Gastrocnemius medialis (tissue), 4 donors: ENCODE measurements at regions not wholly inside any gene's neighbourhood (a gene's known extent, or its start where the extent isn't known, plus 50 kb on each side); places are given as distances from the start of the nearest gene placed in this dataset.

Source experiments
- ATAC-seq, 2 donors: fragments of 150-250 bp; one replicate each; pipeline ENCODE4 v1.9.1; 2016
- DNase-seq, 2 donors: peaks; one replicate each; pipeline ENCODE4 v3.0.0-alpha.2; 2019
- H3K27ac ChIP-seq, 4 donors: fragments of 200-600 bp; sonication (generic); 1 replicate in 1 of 4; 2 replicates in 3 of 4; pipeline ENCODE4 v1.5.1; 2016 to 2018; ENCODE audit warnings: mild to moderate bottlenecking in 2 of 4, moderate library complexity in 1 of 4
- H3K27me3 ChIP-seq, 3 donors: fragments of 200-600 bp; sonication (generic) in 2 of 3; 1 replicate in 1 of 3; 2 replicates in 2 of 3; pipeline versions ENCODE4 v1.5.1 to v1.6.0; 2016 to 2019; ENCODE audit warnings: mild to moderate bottlenecking in 1 of 3, moderate library complexity in 1 of 3
- H3K36me3 ChIP-seq, 2 donors: fragments of 200-600 bp; sonication (generic) in 1 of 2; one replicate each; pipeline ENCODE4 v1.5.1; 2017 to 2018
- H3K4me1 ChIP-seq, 2 donors: fragments of 200-600 bp; sonication (generic) in 1 of 2; one replicate each; pipeline ENCODE4 v1.5.1; 2016 to 2017; ENCODE audit warnings: mild to moderate bottlenecking in 2 of 2
- H3K4me3 ChIP-seq, 4 donors: fragments of 200-600 bp; sonication (generic) in 3 of 4; 1 replicate in 1 of 4; 2 replicates in 3 of 4; pipeline ENCODE4 v1.5.1; 2016 to 2019; ENCODE audit warnings: mild to moderate bottlenecking in 2 of 4
- H3K9me3 ChIP-seq, 3 donors: fragments of 200-600 bp; sonication (generic) in 2 of 3; 1 replicate in 1 of 3; 2 replicates in 2 of 3; pipeline ENCODE4 v1.5.1; 2016 to 2019
- CTCF ChIP-seq, 5 experiments: fragments of 450-650 bp in 3 of 5; fragments of 200-600 bp in 2 of 5; sonication (generic) in 2 of 5; IDR thresholded peaks in 4 of 5; conservative IDR thresholded peaks in 1 of 5; 1 replicate in 4 of 5; 2 replicates in 1 of 5; pipeline ENCODE4 v1.5.1; 2016 to 2019; ENCODE audit warnings: antibody characterized with exemption in 5 of 5, mild to moderate bottlenecking in 3 of 5, moderate library complexity in 3 of 5
- POLR2A ChIP-seq, 2 donors: fragments of 450-650 bp; IDR thresholded peaks; one replicate each; pipeline ENCODE4 v1.6.1; 2017; ENCODE audit warnings: antibody characterized with exemption in 2 of 2, mild to moderate bottlenecking in 2 of 2, moderate library complexity in 2 of 2
- in situ Hi-C, 4 donors: fragments of 200-750 bp; cut with MboI; loops; one replicate each; pipeline versions ENCODE4 v1.15.0 to v1.8.0; 2017; ENCODE audit warnings: low sequenced_read_pairs in 4 of 4
- intact Hi-C: fragments of 100-400 bp; cut with DNase I; formaldehyde crosslinking; loops from one replicate; pipeline ENCODE4 v1.15.1; 2023; ENCODE audit warnings: low total_unique reads

- in situ Hi-C loops: no loop called here
- TF ChIP-seq POLR2A (IDR thresholded peaks at IDR 0.05) (no peak), CTCF (IDR thresholded peaks at IDR 0.05 in 4 of 5, conservative IDR thresholded peaks at IDR 0.05 in 1 of 5) (no peak)
- DNase-seq: no peak
- H3K27ac ChIP-seq: no peak overlapping the region
- H3K27me3 ChIP-seq: no peaks in the 10 kb centered on the region
- no peaks in the 10 kb centered on the region for H3K9me3 ChIP-seq
- H3K36me3 ChIP-seq: no peaks in the 10 kb centered on the region
- H3K4me1 ChIP-seq: no peaks in the 10 kb centered on the region
- H3K4me3 ChIP-seq: no peak overlapping the region
- intact Hi-C loops: no loop called here
- ATAC-seq: no peak
These were observed 1626.3 kb upstream of the MIR17HG start for GRCh38 chr13:89721216-89721615.

GRCh38 chr13:89726690-89727435 is 1620.6 kb upstream of the MIR17HG start:
- in situ Hi-C loops: no loop called here
- intact Hi-C loops: no loop called here
- Histone ChIP-seq H3K9me3 (no peaks in the 10 kb centered on the region), H3K27ac (no peak overlapping the region), H3K27me3 (no peaks in the 10 kb centered on the region), H3K4me1 (no peaks in the 10 kb centered on the region), H3K36me3 (no peaks in the 10 kb centered on the region), H3K4me3 (no peak overlapping the region)
- TF ChIP-seq CTCF (IDR thresholded peaks at IDR 0.05 in 4 of 5, conservative IDR thresholded peaks at IDR 0.05 in 1 of 5): no peak
- no peak for TF ChIP-seq POLR2A (IDR thresholded peaks at IDR 0.05)
- ATAC-seq (no peak), DNase-seq (no peak)

GRCh38 chr13:89733829-89734228 is 1613.7 kb upstream of the MIR17HG start:
- in situ Hi-C loops: no loop called here
- DNase-seq: no peak
- Histone ChIP-seq H3K4me1 (no peaks in the 10 kb centered on the region), H3K27me3 (no peaks in the 10 kb centered on the region), H3K27ac (no peak overlapping the region), H3K36me3 (no peaks in the 10 kb centered on the region), H3K9me3 (no peaks in the 10 kb centered on the region), H3K4me3 (no peak overlapping the region)
- TF ChIP-seq CTCF (IDR thresholded peaks at IDR 0.05 in 4 of 5, conservative IDR thresholded peaks at IDR 0.05 in 1 of 5) (no peak), POLR2A (IDR thresholded peaks at IDR 0.05) (no peak)
- ATAC-seq: no peak
- intact Hi-C loops: no loop called here

- intact Hi-C loops: no loop called here
These were observed 1610.4 kb upstream of the MIR17HG start for GRCh38 chr13:89737051-89737450.

DNA sequence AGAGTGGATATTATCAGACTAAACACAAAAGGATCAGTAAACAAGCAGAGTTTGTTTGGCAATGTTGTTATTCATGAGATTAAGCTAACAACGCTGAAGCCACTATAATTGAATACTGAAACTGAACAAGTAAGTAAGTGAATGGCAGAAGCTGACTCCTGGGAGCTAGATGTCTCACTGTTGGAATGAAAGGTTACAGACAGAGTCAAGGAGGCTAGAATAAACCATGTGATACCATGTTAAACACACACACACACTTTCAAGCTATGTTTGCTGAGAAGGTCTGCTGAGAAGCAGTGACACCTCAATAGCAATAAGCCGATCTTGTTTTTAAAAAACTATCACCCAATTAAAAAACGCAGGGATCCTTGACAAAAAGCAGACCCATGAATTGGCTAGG is 1609.4 kb upstream of the MIR17HG start:
- Histone ChIP-seq H3K27me3 (no peaks in the 10 kb centered on the region), H3K36me3 (no peaks in the 10 kb centered on the region), H3K4me3 (no peak overlapping the region), H3K9me3 (no peaks in the 10 kb centered on the region), H3K27ac (no peak overlapping the region), H3K4me1 (no peaks in the 10 kb centered on the region)
- DNase-seq (no peak), ATAC-seq (no peak)
- in situ Hi-C loops (no loop called here), intact Hi-C loops (no loop called here)
- TF ChIP-seq CTCF (IDR thresholded peaks at IDR 0.05 in 4 of 5, conservative IDR thresholded peaks at IDR 0.05 in 1 of 5) (no peak), POLR2A (IDR thresholded peaks at IDR 0.05) (no peak)

More at GRCh38 chr13:89737051-89737450, 1610.4 kb upstream of the MIR17HG start:
- no peak for TF ChIP-seq POLR2A (IDR thresholded peaks at IDR 0.05)
- H3K9me3 ChIP-seq: no peaks in the 10 kb centered on the region
- in situ Hi-C loops: no loop called here
- DNase-seq (no peak), ATAC-seq (no peak)
- no peaks in the 10 kb centered on the region for H3K27me3 ChIP-seq
- no peaks in the 10 kb centered on the region for H3K4me1 ChIP-seq
- no peak overlapping the region for H3K27ac ChIP-seq
- no peaks in the 10 kb centered on the region for H3K36me3 ChIP-seq
- no peak overlapping the region for H3K4me3 ChIP-seq
